Activated effector memory CD4-positive, alpha-beta T cell treated with anti-CD3 and anti-CD28 coated beads, Interleukin-2, amount 50 U/mL, for 16 hours (primary cell): ENCODE measurements at regions not wholly inside any gene's neighbourhood (a gene's known extent, or its start where the extent isn't known, plus 50 kb on each side); places are given as distances from the start of the nearest gene placed in this dataset.

ENCODE experiments used
- DNase-seq: peaks from one replicate; pipeline ENCODE4 v3.0.0-alpha.2; 2020

- DNase-seq, result no peak
Observed at GRCh38 chr13:104442536-104442935, 1376.3 kb upstream of the SLC10A2 start.

- DNase-seq, result no peak
Observed at GRCh38 chr13:104436555-104436954, 1370.3 kb upstream of the SLC10A2 start.

GRCh38 chr13:104431895-104432294, 1365.7 kb upstream of the SLC10A2 start:
- no peak for DNase-seq

- no peak for DNase-seq
Observed at GRCh38 chr13:104426435-104426834, 1360.2 kb upstream of the SLC10A2 start.

- no peak for DNase-seq
Observed at GRCh38 chr13:104422668-104423067, 1356.5 kb upstream of the SLC10A2 start.

GRCh38 chr13:104416973-104417372, 1350.8 kb upstream of the SLC10A2 start:
- DNase-seq, result no peak

- no peak for DNase-seq
Observed at GRCh38 chr13:104414771-104415170, 1348.6 kb upstream of the SLC10A2 start.

- no peak for DNase-seq
Observed at GRCh38 chr13:104414181-104414580, 1348.0 kb upstream of the SLC10A2 start.

GRCh38 chr13:104411141-104411765, 1345.0 kb upstream of the SLC10A2 start:
- no peak for DNase-seq

- DNase-seq, result no peak
Observed at GRCh38 chr13:104408733-104409132, 1342.5 kb upstream of the SLC10A2 start.

- DNase-seq, result no peak
Observed at GRCh38 chr13:104404325-104404724, 1338.1 kb upstream of the SLC10A2 start.

- DNase-seq, result no peak
Observed at GRCh38 chr13:104389691-104390090, 1323.5 kb upstream of the SLC10A2 start.

- no peak for DNase-seq
Observed at GRCh38 chr13:104387510-104387909, 1321.3 kb upstream of the SLC10A2 start.

GRCh38 chr13:104385404-104385803, 1319.2 kb upstream of the SLC10A2 start:
- no peak for DNase-seq

- no peak for DNase-seq
Observed at GRCh38 chr13:104382951-104383350, 1316.7 kb upstream of the SLC10A2 start.

GRCh38 chr13:104376588-104376987, 1310.4 kb upstream of the SLC10A2 start:
- DNase-seq, result no peak

GRCh38 chr13:104375614-104376013, 1309.4 kb upstream of the SLC10A2 start:
- no peak for DNase-seq

GRCh38 chr13:104372095-104372655, 1306.0 kb upstream of the SLC10A2 start:
- DNase-seq, result no peak

- DNase-seq, result no peak
Observed at GRCh38 chr13:104365430-104365829, 1299.2 kb upstream of the SLC10A2 start.

GRCh38 chr13:104357672-104358354, 1291.6 kb upstream of the SLC10A2 start:
- no peak for DNase-seq

- DNase-seq, result no peak
Observed at GRCh38 chr13:104357174-104357573, 1291.0 kb upstream of the SLC10A2 start.

GRCh38 chr13:104355041-104355670, 1288.9 kb upstream of the SLC10A2 start:
- DNase-seq, result no peak

GRCh38 chr13:104327211-104327610, 1261.0 kb upstream of the SLC10A2 start:
- no peak for DNase-seq

- DNase-seq, result no peak
Observed at GRCh38 chr13:104326523-104326922, 1260.3 kb upstream of the SLC10A2 start.
